Ureter (tissue), 1 donor: ENCODE measurements at regions not wholly inside any gene's neighbourhood (a gene's known extent, or its start where the extent isn't known, plus 50 kb on each side); places are given as distances from the start of the nearest gene placed in this dataset.

Experiments used
- DNase-seq: peaks from one replicate; pipeline ENCODE4 v3.0.0-alpha.2; 2020; ENCODE audit warnings: low spot score
- donor health status: DM: yes; HTN: yes; CAD: no.

- DNase-seq, result no peak
These were observed 149.4 kb upstream of the TARS1 start for GRCh38 chr5:33291216-33292000.

GRCh38 chr5:33297760-33298216 lies 143.0 kb upstream of the TARS1 start:
- no peak for DNase-seq

- no peak for DNase-seq
These were observed 141.1 kb upstream of the TARS1 start for GRCh38 chr5:33299621-33300208.

- no peak for DNase-seq
These were observed 140.5 kb upstream of the TARS1 start for GRCh38 chr5:33300209-33300742.

- DNase-seq, result no peak
These were observed 137.1 kb upstream of the TARS1 start for GRCh38 chr5:33303579-33304095.

- no peak for DNase-seq
These were observed 136.2 kb upstream of the TARS1 start for GRCh38 chr5:33304601-33305000.

GRCh38 chr5:33305572-33305971 lies 135.2 kb upstream of the TARS1 start:
- no peak for DNase-seq

GRCh38 chr5:33306758-33307157 lies 134.0 kb upstream of the TARS1 start:
- no peak for DNase-seq

GRCh38 chr5:33308586-33308985 lies 132.2 kb upstream of the TARS1 start:
- DNase-seq, result no peak

GRCh38 chr5:33309068-33309467 lies 131.7 kb upstream of the TARS1 start:
- no peak for DNase-seq

GRCh38 chr5:33309536-33310345 lies 131.0 kb upstream of the TARS1 start:
- DNase-seq, result no peak

GRCh38 chr5:33310451-33310850 lies 130.3 kb upstream of the TARS1 start:
- DNase-seq, result no peak

GRCh38 chr5:33311893-33312292 lies 128.9 kb upstream of the TARS1 start:
- no peak for DNase-seq

GRCh38 chr5:33312571-33313549 lies 127.9 kb upstream of the TARS1 start:
- DNase-seq, result no peak

GRCh38 chr5:33315189-33315588 lies 125.6 kb upstream of the TARS1 start:
- DNase-seq, result no peak

- DNase-seq, result no peak
These were observed 124.0 kb upstream of the TARS1 start for GRCh38 chr5:33316773-33317172.

- DNase-seq, result no peak
These were observed 123.5 kb upstream of the TARS1 start for GRCh38 chr5:33317271-33317670.

- DNase-seq, result no peak
These were observed 121.6 kb upstream of the TARS1 start for GRCh38 chr5:33319151-33319550.

- no peak for DNase-seq
These were observed 120.9 kb upstream of the TARS1 start for GRCh38 chr5:33319841-33320240.

GRCh38 chr5:33321026-33321425 lies 119.7 kb upstream of the TARS1 start:
- no peak for DNase-seq

- no peak for DNase-seq
These were observed 118.1 kb upstream of the TARS1 start for GRCh38 chr5:33322632-33323031.
